HG03025 (cell line): ENCODE measurements at regions not wholly inside any gene's neighbourhood (a gene's known extent, or its start where the extent isn't known, plus 50 kb on each side); places are given as distances from the start of the nearest gene placed in this dataset.
"Not testable (repeated sequence)": the region's sequence is repeated elsewhere in the genome, so short reads cannot be mapped to it uniquely, and the experiment has no call there.

Experiments used
- ATAC-seq: cut with Tn5 transposase; IDR thresholded peaks from one replicate; pipeline ENCODE4 v1.9.1; 2021; ENCODE audit warnings: mild to moderate bottlenecking, moderate library complexity; ENCODE audit not compliant: unreplicated experiment, low FRiP score

DNA sequence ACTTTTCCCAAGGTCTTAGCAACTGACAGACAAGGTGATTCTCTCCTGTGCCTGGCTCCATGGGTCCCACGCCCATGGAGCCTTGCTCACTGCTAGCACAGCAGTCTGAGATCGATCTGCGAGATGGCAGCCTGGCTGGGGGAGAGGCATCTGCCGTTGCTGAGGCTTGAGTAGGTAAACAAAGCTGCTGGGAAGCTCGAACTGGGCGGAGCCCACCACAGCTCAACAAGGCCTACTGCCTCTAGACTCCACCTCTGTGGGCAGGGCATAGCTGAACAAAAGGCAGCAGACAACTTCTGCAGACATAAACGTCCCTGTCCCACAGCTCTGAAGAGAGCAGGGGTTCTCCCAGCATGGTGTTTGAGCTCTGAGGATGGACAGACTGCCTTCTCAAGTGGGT, 224.9 kb upstream of the CNR1 start:
- not testable (repeated sequence) for ATAC-seq

DNA sequence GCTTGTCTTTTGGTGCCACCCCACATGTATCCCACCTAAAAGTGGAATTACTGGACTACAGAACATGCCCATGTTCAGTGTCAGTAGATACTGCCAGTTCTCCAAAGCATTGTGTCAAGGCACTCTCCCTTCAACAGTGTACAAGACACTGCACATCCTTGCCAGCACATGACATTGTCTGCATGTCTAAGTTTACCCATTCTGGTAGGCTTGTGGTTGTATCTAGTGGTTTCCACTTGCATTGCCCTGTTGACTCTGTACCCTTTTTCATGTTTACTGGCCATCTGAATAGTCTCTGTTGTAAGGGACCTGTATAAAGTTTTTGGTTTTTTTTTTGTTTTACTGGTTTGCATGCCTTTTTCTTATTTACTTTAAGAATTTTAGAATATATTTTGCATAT, 222.4 kb upstream of the CNR1 start:
- ATAC-seq = no peak

DNA sequence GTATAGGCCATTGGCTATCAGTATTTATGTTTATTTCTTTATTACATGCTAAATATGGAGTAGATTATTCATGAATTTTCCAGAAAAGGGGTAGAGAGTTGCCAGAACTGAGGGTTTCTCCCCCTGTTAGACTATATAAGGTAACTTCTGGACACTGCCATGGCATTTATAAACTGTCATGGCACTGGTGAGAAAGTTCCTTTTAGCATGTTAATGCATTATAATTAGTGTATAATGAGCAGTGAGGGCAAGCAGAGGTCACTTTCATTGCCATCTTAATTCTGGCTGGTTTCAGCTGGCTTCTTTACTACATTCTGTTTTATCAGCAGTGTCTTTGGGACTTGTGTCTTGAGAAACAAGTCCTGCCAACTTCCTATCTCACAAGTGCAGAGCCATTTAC, 220.0 kb upstream of the CNR1 start:
- ATAC-seq = no peak

DNA sequence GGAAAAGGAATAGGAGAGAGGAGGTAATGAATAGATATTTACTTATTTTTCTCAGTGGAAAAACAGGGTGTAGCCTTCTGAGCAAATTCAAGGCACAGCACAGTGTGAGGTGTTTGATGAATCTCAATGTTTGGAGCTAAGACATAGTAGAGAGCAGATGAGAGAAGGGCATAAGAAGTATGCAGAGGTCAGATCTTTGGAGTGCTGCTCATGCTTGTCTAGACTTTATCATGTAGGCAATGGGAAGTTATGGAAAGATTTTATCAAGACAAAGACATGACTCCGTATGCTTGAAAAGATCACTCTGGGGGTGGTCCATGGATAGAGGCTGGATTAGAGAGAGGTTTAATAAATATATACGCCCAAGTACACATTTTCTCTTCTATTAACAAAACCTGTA, 217.0 kb upstream of the CNR1 start:
- no peak for ATAC-seq

DNA sequence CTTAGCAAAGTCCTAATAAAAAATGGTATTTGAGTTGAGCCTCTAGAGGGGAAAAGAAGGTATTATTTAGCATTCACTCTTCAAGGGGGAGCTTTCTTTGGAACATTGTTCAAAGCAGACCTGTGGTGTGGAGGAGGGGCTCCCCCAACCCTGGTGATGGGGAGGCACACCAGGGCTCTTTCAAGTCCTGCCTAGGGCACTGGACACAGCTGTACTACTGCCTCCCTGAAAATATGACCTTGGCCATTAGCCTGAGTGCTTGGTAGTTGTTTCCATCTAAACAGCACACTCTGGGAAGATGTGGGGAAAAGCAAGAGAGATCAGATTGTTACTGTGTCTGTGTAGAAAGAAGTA, 215.1 kb upstream of the CNR1 start:
- ATAC-seq = no peak

DNA sequence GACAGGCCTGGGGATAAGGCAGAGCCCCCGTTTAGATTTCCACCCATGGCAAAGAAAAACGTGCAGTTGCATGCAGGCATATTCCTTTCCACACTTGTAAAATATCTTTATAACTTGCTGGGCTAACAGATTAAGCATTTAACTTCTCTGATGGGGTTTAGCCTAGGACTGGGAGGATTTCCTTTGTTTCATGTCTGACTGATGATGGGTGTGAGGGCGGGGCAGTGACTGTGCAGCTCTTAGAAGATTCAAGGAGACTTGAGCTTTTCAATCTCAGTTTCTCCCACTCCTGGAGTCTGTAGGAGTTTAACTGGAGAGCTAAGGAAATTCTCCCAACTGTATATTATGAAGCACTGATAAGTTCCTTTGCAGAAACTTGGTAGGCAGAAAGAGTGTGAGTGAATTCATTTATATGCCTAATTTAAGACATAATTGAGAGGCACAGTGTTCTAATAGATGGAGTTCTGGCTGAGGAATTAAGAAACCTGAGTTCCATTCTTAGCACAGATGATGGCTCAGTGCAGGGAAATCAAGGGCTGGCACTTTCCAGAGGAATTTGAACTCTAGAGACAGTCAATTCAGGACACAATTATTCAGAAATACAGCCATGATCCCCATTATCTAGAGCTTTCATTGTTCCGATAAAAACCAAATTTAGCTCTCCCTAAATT, 214.6 kb upstream of the CNR1 start:
- ATAC-seq = no peak

DNA sequence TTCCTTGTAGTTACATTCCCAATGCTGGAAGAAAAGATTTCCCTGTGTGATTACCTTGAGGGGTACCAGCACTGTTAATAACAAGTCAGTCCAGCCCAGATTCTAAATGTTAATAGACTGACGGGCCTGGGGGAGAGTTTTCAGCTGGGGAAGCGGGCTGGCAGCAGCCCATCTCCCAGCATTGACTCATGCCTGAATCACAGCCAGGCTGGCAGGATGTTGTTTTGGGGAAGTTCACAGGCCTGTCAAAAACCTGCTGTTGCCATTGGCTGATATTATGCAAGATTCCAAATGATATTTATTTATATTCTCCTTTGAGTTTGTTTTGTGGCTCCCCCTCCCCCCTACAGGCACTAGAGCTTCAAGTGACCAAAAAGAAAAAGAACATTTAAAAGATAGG, 213.9 kb upstream of the CNR1 start:
- no peak for ATAC-seq

DNA sequence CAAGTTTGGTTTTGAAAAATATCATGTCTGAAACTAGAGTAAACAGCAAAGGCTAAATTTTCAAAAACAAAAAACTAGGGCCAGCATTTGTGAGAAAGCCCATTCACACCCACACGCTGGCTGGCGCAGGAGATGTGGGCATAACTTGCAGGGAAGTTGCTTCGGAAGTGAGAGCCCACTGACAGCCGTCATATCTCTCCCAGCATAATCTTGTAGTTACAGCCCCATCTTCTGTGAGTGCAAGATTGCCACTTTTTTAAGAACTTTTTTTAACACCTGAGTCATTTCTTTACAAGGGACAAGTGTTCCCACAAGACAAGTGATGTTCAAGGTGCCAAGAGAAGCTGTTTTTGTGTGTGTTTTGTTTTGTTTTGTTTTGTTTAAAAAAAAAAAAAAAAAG, 212.5 kb upstream of the CNR1 start:
- no peak for ATAC-seq

DNA sequence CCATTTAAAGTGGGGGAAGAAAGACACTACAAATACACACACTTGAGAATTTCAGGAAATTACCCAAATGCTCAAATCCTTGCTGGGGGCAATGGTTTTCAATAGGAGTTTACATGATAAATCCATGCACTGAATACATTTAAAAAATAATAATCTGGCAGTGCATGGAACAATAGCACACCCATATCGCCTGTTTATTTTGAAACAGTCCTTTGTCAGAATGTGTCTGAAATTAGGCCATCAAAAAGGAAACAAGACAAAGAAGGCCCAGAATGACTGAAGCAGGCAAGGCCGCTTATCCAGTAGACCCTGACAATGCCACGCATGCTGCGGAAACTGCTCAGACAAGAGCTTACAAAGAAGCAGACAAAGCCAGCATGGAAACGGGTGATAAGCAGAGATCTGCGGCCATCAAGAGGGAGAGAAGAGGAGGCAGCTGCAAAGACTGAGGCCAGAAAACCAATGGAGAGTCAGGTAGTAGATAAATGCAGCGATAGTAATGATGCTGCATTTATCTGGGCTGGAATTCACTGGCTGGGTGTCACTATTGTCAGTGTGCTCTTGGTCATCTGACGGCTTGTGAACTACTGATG, 211.9 kb upstream of the CNR1 start:
- ATAC-seq = no peak

DNA sequence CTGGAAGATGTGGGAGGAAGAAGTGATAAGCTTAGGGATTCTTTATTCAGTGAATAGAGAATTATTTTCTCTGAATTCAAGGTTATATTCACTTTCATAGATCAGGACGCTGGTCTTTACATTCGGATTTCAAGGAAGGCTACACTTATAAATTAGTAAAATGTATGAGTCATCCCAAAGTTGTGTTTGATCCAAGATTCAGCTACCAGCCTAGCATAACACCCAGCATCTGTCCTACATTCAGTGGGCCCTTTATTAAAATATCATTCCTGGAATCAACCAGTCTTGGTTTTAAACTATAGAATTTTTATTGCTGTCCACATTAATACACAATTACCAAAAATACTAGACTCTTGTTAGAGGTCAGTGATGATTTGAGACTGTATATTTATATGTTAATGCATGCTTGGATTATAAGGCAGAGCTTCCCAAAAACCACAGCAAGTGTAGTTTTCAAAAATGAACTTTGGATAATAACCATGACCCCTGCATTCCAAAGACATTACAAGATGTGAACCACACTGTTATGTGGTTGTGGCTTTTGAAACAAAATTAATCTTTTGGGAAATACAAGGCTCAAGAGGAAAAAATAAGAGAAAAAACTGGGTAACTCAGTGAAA, 210.7 kb upstream of the CNR1 start:
- ATAC-seq = no peak

DNA sequence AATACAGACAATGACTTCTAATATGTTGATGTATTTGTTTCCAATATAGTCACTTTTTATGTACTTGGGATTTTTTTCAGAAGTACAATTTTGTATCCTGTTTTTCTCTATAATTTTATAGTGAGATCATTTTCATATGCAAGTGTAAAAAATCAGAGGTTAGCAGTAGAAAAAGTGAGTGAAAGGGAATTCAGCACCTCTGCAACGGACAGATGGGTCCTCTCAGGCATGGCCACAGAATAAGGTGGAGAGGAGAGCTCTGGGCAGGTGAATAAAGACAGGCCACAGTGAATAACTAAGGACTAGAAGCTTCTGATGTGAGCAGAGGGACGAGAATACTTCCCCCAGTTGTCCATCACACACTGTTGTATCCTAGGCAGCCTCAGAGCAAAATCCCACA, 210.1 kb upstream of the CNR1 start:
- no peak for ATAC-seq

DNA sequence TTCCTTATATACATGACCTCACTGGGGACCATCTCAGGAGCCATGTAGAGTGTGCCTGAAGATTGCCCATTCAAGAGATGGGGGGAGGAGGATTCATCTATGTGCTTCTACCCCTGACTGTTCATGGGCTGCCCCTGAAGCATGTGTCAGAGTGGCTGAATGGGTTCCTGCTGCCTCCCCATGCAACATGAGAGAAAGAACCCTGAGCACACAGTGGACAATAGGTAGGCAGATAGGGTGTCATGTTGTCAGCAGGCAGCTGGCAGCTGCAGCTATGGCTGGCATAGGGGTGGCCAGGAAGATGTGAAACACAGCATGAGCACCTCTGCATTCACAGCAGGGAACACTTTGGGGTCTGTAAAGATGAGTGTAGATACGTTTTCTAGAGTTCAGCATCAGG, 208.4 kb upstream of the CNR1 start:
- ATAC-seq = no peak

DNA sequence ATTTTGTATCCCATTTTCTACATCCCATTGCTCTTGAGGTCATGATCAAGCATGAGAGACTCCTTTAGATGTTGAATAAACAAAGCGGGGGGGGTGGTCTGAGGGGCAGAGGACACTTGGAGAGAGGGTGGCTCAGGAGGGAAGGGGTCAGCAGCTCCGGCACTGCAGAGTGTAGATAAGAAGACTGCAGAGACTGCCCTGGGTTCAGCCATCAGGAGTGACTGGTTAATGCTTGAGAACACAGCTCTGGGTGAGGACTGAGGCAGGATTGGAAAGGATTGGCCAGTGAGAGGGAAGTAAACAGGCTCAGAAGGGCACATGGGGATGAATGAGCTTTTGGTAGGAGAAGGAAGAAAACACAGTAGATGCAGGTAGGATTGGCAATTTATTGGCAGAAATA, 205.3 kb upstream of the CNR1 start:
- ATAC-seq = no peak

DNA sequence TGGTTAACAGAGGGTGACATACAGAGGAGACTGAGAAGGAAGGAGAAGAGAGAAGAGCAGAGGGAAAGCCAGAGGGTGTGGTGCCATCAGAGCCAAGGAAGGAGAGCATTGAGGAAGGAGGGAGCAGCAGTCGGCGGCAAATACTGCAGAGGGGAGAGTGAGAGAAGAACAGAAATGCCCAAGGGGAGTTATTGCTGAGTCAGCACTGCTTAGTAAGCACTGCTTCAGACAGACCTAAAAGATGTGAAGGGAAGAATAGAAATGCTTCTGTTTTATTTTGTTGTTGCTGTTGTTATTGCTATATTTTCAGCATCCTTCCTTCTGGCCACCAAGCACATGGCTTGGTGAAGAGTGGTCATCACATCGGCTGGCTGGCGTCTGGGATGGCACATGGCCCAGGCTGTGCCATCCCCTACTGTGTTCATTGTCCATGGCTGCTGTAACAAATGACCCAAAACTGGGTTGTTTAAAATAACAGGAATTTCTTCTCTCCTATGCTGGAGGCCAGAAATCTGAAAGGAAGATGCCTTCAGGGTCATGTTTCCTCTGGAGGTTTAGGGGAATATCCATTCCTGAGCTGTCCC, 204.1 kb upstream of the CNR1 start:
- no peak for ATAC-seq

DNA sequence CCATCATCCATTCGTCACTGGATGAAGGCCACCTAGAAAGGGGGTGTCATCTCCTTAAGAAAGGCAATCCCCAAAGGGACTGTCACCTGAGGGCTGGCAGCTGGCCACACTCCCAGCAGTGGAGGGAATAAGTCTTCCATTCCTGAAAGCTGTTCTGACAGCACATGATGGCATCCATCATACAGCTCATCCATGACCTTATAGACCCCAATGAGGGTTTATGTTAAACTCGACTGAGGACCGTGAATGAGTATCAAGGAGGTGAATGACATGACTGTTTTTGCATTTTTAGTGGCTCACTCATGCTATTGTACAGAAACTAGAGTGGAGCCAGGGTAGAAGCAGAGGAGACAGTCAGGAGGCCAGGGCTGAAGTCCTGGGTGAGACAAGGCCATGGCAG, 203.1 kb upstream of the CNR1 start:
- ATAC-seq = no peak

DNA sequence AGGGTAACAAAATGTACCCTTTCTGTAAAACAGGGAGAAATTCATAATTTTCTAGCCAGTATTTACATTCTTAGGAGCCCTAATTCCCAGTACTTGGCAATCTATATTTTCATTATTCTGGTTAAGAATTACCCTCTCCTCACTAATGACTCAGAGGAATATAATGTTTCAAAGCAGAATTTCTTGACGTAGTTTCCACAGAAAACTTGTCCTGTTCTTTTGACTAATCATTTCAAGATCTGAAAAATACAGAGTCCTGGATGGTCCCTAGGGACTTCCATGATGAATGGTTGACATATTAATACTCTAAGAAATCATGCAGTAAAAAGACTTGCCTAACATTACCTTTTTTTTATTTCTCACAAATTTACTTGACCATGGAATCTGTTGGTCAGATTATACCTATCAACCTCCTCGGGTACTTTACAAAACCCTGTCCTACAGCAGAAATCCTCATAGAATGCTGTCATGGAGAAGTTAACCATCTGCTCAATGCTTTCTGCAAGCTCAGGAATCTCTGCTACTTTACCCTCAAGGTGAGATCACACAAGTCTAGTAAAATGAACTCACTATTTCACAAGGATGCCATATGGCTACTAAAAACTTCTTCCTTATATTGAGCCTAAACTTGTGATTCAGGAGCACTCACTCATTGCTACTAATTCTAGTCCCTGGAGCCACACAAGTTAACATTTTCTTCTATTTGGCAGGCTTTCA, 202.1 kb upstream of the CNR1 start:
- ATAC-seq = no peak

DNA sequence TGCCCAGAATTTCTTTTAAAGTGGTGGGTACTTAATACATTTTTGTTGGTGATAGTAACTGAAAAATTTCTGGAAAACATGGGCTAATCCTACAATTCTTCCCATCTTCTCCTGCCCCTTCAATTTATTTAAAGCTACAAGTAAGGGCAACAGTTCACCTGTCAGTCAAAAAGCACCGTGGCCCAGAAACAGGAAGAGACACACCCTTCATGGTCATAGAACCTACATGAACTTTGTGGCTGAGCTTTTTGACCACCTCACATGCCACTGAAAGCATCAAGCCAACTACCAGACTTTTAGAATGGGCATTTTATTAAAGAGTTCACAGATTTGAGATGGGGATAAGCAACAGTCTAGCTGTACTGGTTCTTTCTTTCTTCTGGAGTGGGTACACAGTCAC, 201.1 kb upstream of the CNR1 start:
- ATAC-seq = no peak

DNA sequence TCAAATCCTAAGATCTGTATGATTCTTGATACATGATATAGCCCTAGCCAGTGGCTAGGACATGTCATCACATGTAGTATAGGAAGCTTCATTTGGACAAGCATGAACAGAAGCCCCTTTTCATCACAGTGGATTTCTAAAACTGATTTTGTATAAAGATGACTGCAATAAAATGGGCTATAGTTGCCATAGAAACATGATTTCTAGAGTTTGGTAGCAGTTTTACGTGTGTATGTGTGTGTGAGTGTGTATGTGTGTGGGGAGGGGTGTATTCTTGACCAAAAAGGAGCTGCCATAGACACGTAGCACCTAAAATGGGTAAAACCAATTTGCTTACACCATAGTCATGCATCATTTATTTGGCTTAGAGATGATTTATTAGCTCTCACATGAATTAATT, 200.5 kb upstream of the CNR1 start:
- no peak for ATAC-seq

DNA sequence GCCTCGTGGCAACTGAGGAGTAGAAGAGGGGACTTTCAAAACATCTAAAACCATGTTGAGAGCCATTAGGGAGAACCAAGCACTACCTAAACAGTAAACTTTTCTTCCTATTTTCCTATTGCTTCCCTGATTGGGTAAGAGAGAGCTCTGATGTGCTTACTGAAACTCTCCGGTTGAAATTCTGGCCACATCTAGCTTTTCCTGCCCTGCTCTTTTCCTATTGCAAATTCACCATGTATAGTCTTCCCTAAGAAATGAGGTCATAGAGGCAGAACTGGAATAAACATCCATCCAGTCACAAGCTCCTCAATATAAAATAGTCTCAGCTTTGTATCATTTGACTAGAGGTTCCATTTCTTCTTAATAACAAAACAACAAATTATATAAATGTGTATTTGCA, 199.5 kb upstream of the CNR1 start:
- ATAC-seq = no peak

DNA sequence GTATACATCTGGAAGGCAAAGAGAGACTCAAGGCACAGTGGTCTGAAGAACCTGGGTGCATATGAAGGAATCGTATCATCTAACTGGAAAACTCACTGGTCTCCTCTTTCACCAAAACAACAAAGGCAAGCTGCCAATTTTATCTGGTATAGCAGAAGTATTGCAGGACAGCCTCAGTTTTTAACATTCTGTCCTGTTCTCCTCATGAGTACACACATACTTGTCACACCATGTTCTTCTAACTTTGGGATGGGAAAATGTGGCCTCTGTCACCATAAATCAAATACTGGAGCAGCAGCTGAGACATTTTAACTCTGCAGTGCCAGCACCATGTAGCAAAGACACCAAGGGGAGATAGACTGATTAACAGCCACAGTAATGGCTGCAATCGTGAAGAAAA, 199.1 kb upstream of the CNR1 start:
- no peak for ATAC-seq

DNA sequence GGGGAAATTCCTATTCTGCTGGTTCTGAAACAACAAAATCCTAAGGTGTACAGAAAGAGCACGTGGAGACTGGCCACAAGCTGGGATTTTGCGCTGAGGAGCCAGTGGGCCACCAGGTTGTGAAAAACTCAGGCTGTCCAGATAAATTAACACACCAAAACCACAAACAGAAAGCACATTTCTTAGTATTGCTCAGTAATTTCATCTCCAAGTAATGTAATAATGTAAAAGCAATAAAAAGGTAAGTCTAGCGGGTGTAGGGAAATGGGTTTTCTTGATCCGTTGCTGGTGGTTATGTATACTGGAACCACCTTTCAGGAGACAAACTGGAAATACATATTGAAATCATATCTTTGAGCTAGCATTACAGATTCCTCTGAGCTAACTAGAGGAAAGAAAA, 195.6 kb upstream of the CNR1 start:
- ATAC-seq = no peak
